T-helper 2 cell treated with Interferon-gamma antibody and Interleukin-4, amounts not matched to agents 5 μg/mL and 100 μg/mL, for 36 hours (primary cell): ENCODE measurements at regions not wholly inside any gene's neighbourhood (a gene's known extent, or its start where the extent isn't known, plus 50 kb on each side); places are given as distances from the start of the nearest gene placed in this dataset.
"Not testable (repeated sequence)": the region's sequence is repeated elsewhere in the genome, so short reads cannot be mapped to it uniquely, and the experiment has no call there.

Experiments
- DNase-seq: peaks from one replicate; pipeline ENCODE4 v3.0.0; 2021; ENCODE audit warnings: low spot score
- H3K27ac Mint-ChIP-seq: one replicate; pipeline ENCODE4 v1.8.0; 2021; ENCODE audit warnings: mild to moderate bottlenecking, mixed read lengths
- H3K27me3 Mint-ChIP-seq: one replicate; pipeline ENCODE4 v1.8.0; 2021; ENCODE audit warnings: low read depth, mixed read lengths
- H3K36me3 Mint-ChIP-seq: one replicate; pipeline ENCODE4 v1.8.0; 2021; ENCODE audit warnings: low read depth, mixed read lengths
- H3K4me1 Mint-ChIP-seq: one replicate; pipeline ENCODE4 v1.8.0; 2021; ENCODE audit warnings: low read depth, mixed read lengths
- H3K4me3 Mint-ChIP-seq: one replicate; pipeline ENCODE4 v1.8.0; 2022; ENCODE audit warnings: mild to moderate bottlenecking, moderate library complexity, mixed read lengths
- H3K9me3 Mint-ChIP-seq: one replicate; pipeline ENCODE4 v1.8.0; 2021; ENCODE audit warnings: mixed read lengths

GRCh38 chr18:39604836-39605235, 2039.2 kb upstream of the CELF4 start:
- H3K4me1 Mint-ChIP-seq, result no peaks in the 10 kb centered on the region
- H3K36me3 Mint-ChIP-seq, result no peaks in the 10 kb centered on the region
- no peak for DNase-seq
- H3K27me3 Mint-ChIP-seq, result no peaks in the 10 kb centered on the region
- H3K4me3 Mint-ChIP-seq, result no peak overlapping the region
- H3K9me3 Mint-ChIP-seq, result no peaks in the 10 kb centered on the region
- no peak overlapping the region for H3K27ac Mint-ChIP-seq

DNA sequence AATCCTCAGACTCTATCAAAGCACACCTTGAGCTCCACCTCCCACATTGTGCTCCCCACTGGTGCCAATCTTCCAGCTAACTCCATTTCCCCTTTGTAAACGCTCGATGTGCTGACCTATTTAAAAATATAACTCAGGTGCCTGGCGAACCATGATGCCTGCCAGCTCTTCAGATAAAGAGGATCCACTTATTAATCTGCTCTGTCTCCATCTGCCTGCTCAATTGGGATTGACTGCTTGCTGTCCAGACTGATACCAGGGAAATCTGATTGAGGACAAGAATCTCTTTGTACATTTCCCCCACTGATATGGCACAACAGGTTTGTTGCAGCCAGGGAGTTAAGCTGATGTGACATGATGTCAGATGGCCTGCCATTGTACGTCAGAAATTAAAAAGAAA, 2036.5 kb upstream of the CELF4 start:
- no peak for DNase-seq
- Mint-ChIP-seq H3K36me3 (no peaks in the 10 kb centered on the region), H3K27me3 (no peaks in the 10 kb centered on the region), H3K27ac (no peak overlapping the region), H3K9me3 (peaks cover 5% of the 10 kb centered on the region), H3K4me1 (no peaks in the 10 kb centered on the region), H3K4me3 (no peak overlapping the region)

DNA sequence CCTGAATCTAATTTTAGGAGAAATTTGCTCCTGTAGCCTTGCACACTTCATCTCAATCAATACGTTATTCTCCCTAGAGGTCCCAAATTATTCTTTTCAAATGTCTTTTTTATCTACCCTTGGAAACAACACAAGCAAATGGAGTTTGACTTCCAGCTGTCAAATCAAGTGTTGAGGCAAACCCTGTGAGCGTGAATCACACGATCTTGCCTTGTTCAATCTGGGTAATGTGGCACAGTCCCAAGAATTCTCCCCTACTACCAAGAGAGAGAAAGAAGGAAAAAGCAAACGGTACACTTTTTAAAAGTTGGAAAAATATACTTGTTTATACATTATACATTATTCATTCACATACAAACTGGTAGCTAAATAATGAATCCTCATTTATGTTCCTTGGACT, 2035.3 kb upstream of the CELF4 start:
- Mint-ChIP-seq H3K36me3 (no peaks in the 10 kb centered on the region), H3K4me3 (no peak overlapping the region), H3K27me3 (no peaks in the 10 kb centered on the region), H3K27ac (no peak overlapping the region), H3K9me3 (peaks cover 5% of the 10 kb centered on the region), H3K4me1 (no peaks in the 10 kb centered on the region)
- DNase-seq, result no peak

DNA sequence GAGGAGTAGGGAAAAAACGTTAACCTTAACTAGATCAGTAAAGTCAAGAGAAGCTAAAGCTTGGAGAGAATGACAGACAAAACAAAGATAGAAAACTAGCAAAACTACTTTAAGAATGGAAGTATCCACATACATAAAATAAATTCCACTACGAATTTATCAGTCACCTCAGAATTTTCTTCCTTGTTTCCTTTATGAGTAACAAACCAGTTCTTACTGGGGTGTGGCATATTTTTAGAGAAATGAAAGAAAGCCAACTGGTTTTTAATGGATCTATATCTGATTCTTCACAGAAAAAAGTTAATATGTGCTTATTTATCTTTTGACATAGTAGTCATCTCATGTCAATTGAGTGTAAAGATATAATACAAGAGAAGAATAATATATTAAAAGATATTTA, 2033.7 kb upstream of the CELF4 start:
- no peaks in the 10 kb centered on the region for H3K27me3 Mint-ChIP-seq
- no peak for DNase-seq
- no peaks in the 10 kb centered on the region for H3K4me1 Mint-ChIP-seq
- no peak overlapping the region for H3K4me3 Mint-ChIP-seq
- H3K36me3 Mint-ChIP-seq, result no peaks in the 10 kb centered on the region
- no peak overlapping the region for H3K27ac Mint-ChIP-seq
- H3K9me3 Mint-ChIP-seq, result peaks cover 5% of the 10 kb centered on the region

- Mint-ChIP-seq H3K36me3 (no peaks in the 10 kb centered on the region), H3K27ac (no peak overlapping the region), H3K9me3 (peaks cover 9% of the 10 kb centered on the region), H3K4me1 (no peaks in the 10 kb centered on the region), H3K27me3 (no peaks in the 10 kb centered on the region), H3K4me3 (no peak overlapping the region)
- DNase-seq, result no peak
Observed at GRCh38 chr18:39596891-39597290, 2031.3 kb upstream of the CELF4 start.

DNA sequence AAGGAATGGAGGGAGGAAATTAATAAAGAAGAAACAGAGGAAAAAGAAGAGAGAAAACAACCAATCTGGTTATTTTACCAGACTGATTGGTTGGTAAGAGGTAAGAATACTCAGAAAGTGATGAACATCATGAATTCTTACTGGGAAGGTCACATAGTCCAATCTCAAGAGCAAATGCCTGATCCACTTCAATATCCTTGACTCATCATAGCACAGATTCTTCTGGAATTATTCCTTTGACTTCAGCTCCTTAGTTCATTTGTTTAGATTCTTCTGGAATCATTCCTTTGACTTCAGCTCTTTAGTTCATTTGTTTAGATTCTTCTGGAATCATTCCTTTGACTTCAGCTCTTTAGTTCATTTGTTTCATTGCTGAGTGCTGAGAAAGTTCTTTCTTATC, 2030.6 kb upstream of the CELF4 start:
- Mint-ChIP-seq H3K9me3 (peaks cover 9% of the 10 kb centered on the region), H3K36me3 (no peaks in the 10 kb centered on the region), H3K4me3 (no peak overlapping the region), H3K4me1 (no peaks in the 10 kb centered on the region), H3K27me3 (no peaks in the 10 kb centered on the region), H3K27ac (no peak overlapping the region)
- DNase-seq, result no peak

DNA sequence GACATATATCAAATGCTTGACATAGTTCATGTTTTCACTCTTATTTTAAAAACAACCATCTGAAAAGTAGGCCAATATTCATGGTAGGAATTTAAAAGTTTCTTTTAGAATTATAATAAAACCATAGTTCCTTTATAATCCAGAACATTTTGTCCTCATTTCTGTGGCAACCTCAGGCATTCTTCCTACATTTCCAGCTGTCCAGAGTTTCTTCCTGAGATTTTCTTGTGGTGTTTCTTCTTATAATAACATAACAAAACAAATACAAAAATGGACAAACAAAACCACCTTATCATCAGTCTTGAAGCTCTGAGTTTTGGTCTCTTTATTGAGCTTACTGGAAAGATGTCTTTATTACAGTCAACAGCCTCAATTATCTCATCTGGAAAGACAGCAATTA, 2028.6 kb upstream of the CELF4 start:
- Mint-ChIP-seq H3K4me3 (no peak overlapping the region), H3K36me3 (no peaks in the 10 kb centered on the region), H3K4me1 (no peaks in the 10 kb centered on the region), H3K27me3 (no peaks in the 10 kb centered on the region), H3K27ac (no peak overlapping the region), H3K9me3 (peaks cover 9% of the 10 kb centered on the region)
- DNase-seq, result no peak

GRCh38 chr18:39591649-39592048, 2026.1 kb upstream of the CELF4 start:
- Mint-ChIP-seq H3K4me1 (no peaks in the 10 kb centered on the region), H3K4me3 (no peak overlapping the region), H3K27me3 (no peaks in the 10 kb centered on the region), H3K36me3 (no peaks in the 10 kb centered on the region), H3K27ac (no peak overlapping the region), H3K9me3 (peaks cover 4% of the 10 kb centered on the region)
- DNase-seq, result no peak

GRCh38 chr18:39589496-39589895, 2023.9 kb upstream of the CELF4 start:
- Mint-ChIP-seq H3K36me3 (no peaks in the 10 kb centered on the region), H3K9me3 (peaks cover 10% of the 10 kb centered on the region), H3K4me3 (no peak overlapping the region), H3K27ac (no peak overlapping the region), H3K27me3 (no peaks in the 10 kb centered on the region), H3K4me1 (no peaks in the 10 kb centered on the region)
- no peak for DNase-seq

DNA sequence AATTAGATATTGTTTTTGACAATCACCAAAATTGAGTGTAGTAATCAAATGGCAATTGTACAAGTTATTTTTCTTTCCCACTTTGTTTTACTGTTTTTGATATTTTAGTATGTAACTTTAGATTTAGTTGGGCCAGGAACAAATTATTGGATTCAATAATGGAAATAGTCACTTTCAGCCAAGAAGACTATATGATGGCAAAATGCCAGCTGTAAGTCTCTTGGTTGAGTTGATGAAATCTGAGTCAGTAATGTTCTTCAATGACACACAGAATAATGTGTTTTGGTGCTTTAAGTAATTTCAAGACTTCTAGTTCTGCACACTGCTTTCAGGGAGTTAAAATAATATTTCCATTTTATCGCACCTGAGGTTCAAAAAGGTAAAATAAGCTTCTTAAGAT, 2022.0 kb upstream of the CELF4 start:
- no peaks in the 10 kb centered on the region for H3K36me3 Mint-ChIP-seq
- peaks cover 6% of the 10 kb centered on the region for H3K9me3 Mint-ChIP-seq
- H3K4me3 Mint-ChIP-seq, result no peak overlapping the region
- H3K4me1 Mint-ChIP-seq, result no peaks in the 10 kb centered on the region
- no peaks in the 10 kb centered on the region for H3K27me3 Mint-ChIP-seq
- H3K27ac Mint-ChIP-seq, result no peak overlapping the region
- no peak for DNase-seq

- DNase-seq, result no peak
- peaks cover 6% of the 10 kb centered on the region for H3K9me3 Mint-ChIP-seq
- H3K4me3 Mint-ChIP-seq, result no peak overlapping the region
- no peaks in the 10 kb centered on the region for H3K36me3 Mint-ChIP-seq
- no peak overlapping the region for H3K27ac Mint-ChIP-seq
- no peaks in the 10 kb centered on the region for H3K4me1 Mint-ChIP-seq
- H3K27me3 Mint-ChIP-seq, result no peaks in the 10 kb centered on the region
Observed at GRCh38 chr18:39586741-39587140, 2021.1 kb upstream of the CELF4 start.

GRCh38 chr18:39574897-39575296, 2009.3 kb upstream of the CELF4 start:
- no peaks in the 10 kb centered on the region for H3K36me3 Mint-ChIP-seq
- H3K27me3 Mint-ChIP-seq, result no peaks in the 10 kb centered on the region
- no peak overlapping the region for H3K4me3 Mint-ChIP-seq
- no peak overlapping the region for H3K27ac Mint-ChIP-seq
- DNase-seq, result no peak
- H3K9me3 Mint-ChIP-seq, result no peaks in the 10 kb centered on the region
- H3K4me1 Mint-ChIP-seq, result no peaks in the 10 kb centered on the region

- Mint-ChIP-seq H3K27me3 (no peaks in the 10 kb centered on the region), H3K27ac (no peak overlapping the region), H3K9me3 (no peaks in the 10 kb centered on the region), H3K4me1 (no peaks in the 10 kb centered on the region), H3K36me3 (no peaks in the 10 kb centered on the region), H3K4me3 (no peak overlapping the region)
- no peak for DNase-seq
Observed at GRCh38 chr18:39571511-39571910, 2005.9 kb upstream of the CELF4 start.

GRCh38 chr18:39565551-39566230, 2000.1 kb upstream of the CELF4 start:
- H3K4me1 Mint-ChIP-seq, DNase-seq, H3K36me3 Mint-ChIP-seq, H3K27ac Mint-ChIP-seq, H3K27me3 Mint-ChIP-seq, H3K4me3 Mint-ChIP-seq: not testable (repeated sequence)
- peaks cover 12% of the 10 kb centered on the region for H3K9me3 Mint-ChIP-seq

DNA sequence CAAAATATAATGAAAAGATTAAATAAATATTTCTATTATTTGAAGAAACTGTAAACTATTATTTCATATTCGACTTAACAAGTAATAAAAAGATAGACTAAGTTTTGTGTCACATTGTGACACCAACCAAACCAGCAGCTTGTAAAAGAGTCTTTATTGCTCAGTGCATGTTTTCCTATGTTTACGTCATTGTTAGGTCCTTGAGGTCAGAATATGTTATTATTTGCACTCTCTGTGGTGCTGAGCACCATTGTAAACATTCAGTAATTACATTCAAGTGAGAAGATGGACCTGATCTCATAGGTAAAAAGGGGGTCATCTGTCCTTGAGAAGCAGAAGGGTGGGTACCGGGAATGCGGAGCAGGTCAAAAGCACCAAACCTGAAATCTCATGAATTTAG, 1999.1 kb upstream of the CELF4 start:
- no peak overlapping the region for H3K4me3 Mint-ChIP-seq

More for the DNA sequence above, 1999.1 kb upstream of the CELF4 start:
- DNase-seq, result no peak
- no peaks in the 10 kb centered on the region for H3K27me3 Mint-ChIP-seq
- peaks cover 12% of the 10 kb centered on the region for H3K9me3 Mint-ChIP-seq
- H3K27ac Mint-ChIP-seq, result no peak overlapping the region
- H3K4me1 Mint-ChIP-seq, result no peaks in the 10 kb centered on the region
- no peaks in the 10 kb centered on the region for H3K36me3 Mint-ChIP-seq
